Loucy (cell line): ENCODE measurements at regions not wholly inside any gene's neighbourhood (a gene's known extent, or its start where the extent isn't known, plus 50 kb on each side); places are given as distances from the start of the nearest gene placed in this dataset.

Experiments
- H2AFZ ChIP-seq: fragments of 200-600 bp; sonication (generic); 2 replicates; pipeline ENCODE4 v1.6.0; 2016; ENCODE audit warnings: antibody characterized with exemption, mild to moderate bottlenecking, low read length, moderate library complexity
- H3F3A ChIP-seq: fragments of 200-600 bp; 2 replicates; pipeline ENCODE4 v1.6.0; 2016; ENCODE audit warnings: antibody characterized with exemption, low read depth, mild to moderate bottlenecking
- H3K27me3 ChIP-seq: fragments of 200-600 bp; sonication (generic); 2 replicates; pipeline ENCODE4 v1.6.1; 2014; ENCODE audit warnings: low read length, mild to moderate bottlenecking; ENCODE audit not compliant: insufficient read depth, poor library complexity, severe bottlenecking
- H3K36me3 ChIP-seq: fragments of 200-600 bp; sonication (generic); 2 replicates; pipeline ENCODE4 v1.6.1; 2016; ENCODE audit warnings: low read length; ENCODE audit not compliant: insufficient read depth
- H3K4me1 ChIP-seq: fragments of 200-600 bp; sonication (generic); 2 replicates; pipeline ENCODE4 v1.5.1; 2014; ENCODE audit warnings: low read length, mild to moderate bottlenecking; ENCODE audit not compliant: insufficient read depth, poor library complexity, severe bottlenecking
- H3K4me2 ChIP-seq: fragments of 200-600 bp; sonication (generic); 2 replicates; pipeline ENCODE4 v1.6.0; 2014; ENCODE audit warnings: antibody characterized with exemption, low read length, low read depth, mild to moderate bottlenecking; ENCODE audit not compliant: poor library complexity, severe bottlenecking
- H3K4me3 ChIP-seq: fragments of 200-600 bp; sonication (generic); 2 replicates; pipeline ENCODE4 v1.5.1; 2014; ENCODE audit warnings: low read length, mild to moderate bottlenecking, mixed read lengths; ENCODE audit not compliant: poor library complexity, severe bottlenecking
- H3K79me2 ChIP-seq: fragments of 200-600 bp; sonication (generic); 2 replicates; pipeline ENCODE4 v1.6.1; 2014; ENCODE audit warnings: low read length; ENCODE audit not compliant: insufficient read depth
- H3K9ac ChIP-seq: fragments of 200-600 bp; sonication (generic); 2 replicates; pipeline ENCODE4 v1.6.0; 2014; ENCODE audit warnings: mild to moderate bottlenecking, low read depth, low read length, moderate library complexity; ENCODE audit not compliant: poor library complexity, severe bottlenecking
- H3K9me2 ChIP-seq: fragments of 200-600 bp; sonication (generic); replicated peaks from 2 replicates; pipeline ENCODE4 v1.6.1; 2016; ENCODE audit warnings: low read depth, low read length, mixed read lengths
- H3K9me3 ChIP-seq: fragments of 200-600 bp; sonication (generic); 2 replicates; pipeline ENCODE4 v1.6.1; 2014; ENCODE audit warnings: mild to moderate bottlenecking, antibody characterized with exemption, low read length, low read depth; ENCODE audit not compliant: insufficient read depth
- H4K20me1 ChIP-seq: fragments of 200-600 bp; sonication (generic); 2 replicates; pipeline ENCODE4 v1.6.0; 2014; ENCODE audit warnings: antibody characterized with exemption, low read length, mild to moderate bottlenecking; ENCODE audit not compliant: insufficient read depth, poor library complexity, severe bottlenecking
- CTCF ChIP-seq: fragments of 200-600 bp; sonication (generic); conservative IDR thresholded peaks from 2 replicates; pipeline ENCODE4 v1.5.1; 2014; ENCODE audit warnings: mild to moderate bottlenecking, antibody characterized with exemption, low read length
- EZH2phosphoT487 ChIP-seq: fragments of 200-600 bp; IDR thresholded peaks from 2 replicates; pipeline ENCODE4 v1.6.1; 2018; ENCODE audit warnings: antibody characterized with exemption, mild to moderate bottlenecking, moderate library complexity, borderline replicate concordance

- H2AFZ ChIP-seq = no peak overlapping the region
- TF ChIP-seq CTCF = no peak
- no peak for TF ChIP-seq EZH2phosphoT487
- H3K79me2 ChIP-seq = no peaks in the 10 kb centered on the region
- H3K9me3 ChIP-seq = peaks cover 1% of the 10 kb centered on the region; the same call in 1 of the 2 replicates
- no peaks in the 10 kb centered on the region for H3K27me3 ChIP-seq
- H3K4me2 ChIP-seq = no peak overlapping the region
- H3K4me1 ChIP-seq = no peaks in the 10 kb centered on the region
- no peaks in the 10 kb centered on the region for H3K36me3 ChIP-seq
- H3K4me3 ChIP-seq = no peak overlapping the region
- H3K9ac ChIP-seq = no peak overlapping the region
- H3K9me2 ChIP-seq = no peaks in the 10 kb centered on the region
- no peaks in the 10 kb centered on the region for H3F3A ChIP-seq
- no peaks in the 10 kb centered on the region for H4K20me1 ChIP-seq
Measured at GRCh38 chr3:137866001-137866400, 101.9 kb downstream of the SOX14 start.

GRCh38 chr3:137866933-137867332 lies 102.8 kb downstream of the SOX14 start:
- no peaks in the 10 kb centered on the region for H3K9me2 ChIP-seq
- H3K9ac ChIP-seq = no peak overlapping the region
- TF ChIP-seq CTCF (no peak), EZH2phosphoT487 (no peak)
- H3K4me3 ChIP-seq = no peak overlapping the region
- no peaks in the 10 kb centered on the region for H3K79me2 ChIP-seq
- peaks cover 2% of the 10 kb centered on the region; the same call in 1 of the 2 replicates for H3K9me3 ChIP-seq
- H3K4me2 ChIP-seq = no peak overlapping the region
- no peaks in the 10 kb centered on the region for H4K20me1 ChIP-seq
- no peaks in the 10 kb centered on the region for H3K36me3 ChIP-seq
- H3K27me3 ChIP-seq = no peaks in the 10 kb centered on the region
- H3K4me1 ChIP-seq = no peaks in the 10 kb centered on the region
- H2AFZ ChIP-seq = no peak overlapping the region
- no peaks in the 10 kb centered on the region for H3F3A ChIP-seq

GRCh38 chr3:137867611-137868010 lies 103.5 kb downstream of the SOX14 start:
- Histone ChIP-seq H3K4me1 (no peaks in the 10 kb centered on the region), H3K79me2 (no peaks in the 10 kb centered on the region), H3K4me2 (no peak overlapping the region), H3K4me3 (no peak overlapping the region), H3K36me3 (no peaks in the 10 kb centered on the region), H2AFZ (no peak overlapping the region), H4K20me1 (no peaks in the 10 kb centered on the region), H3K9me3 (peaks cover 2% of the 10 kb centered on the region; the same call in 1 of the 2 replicates), H3K9me2 (no peaks in the 10 kb centered on the region), H3K27me3 (no peaks in the 10 kb centered on the region), H3K9ac (no peak overlapping the region), H3F3A (no peaks in the 10 kb centered on the region)
- TF ChIP-seq EZH2phosphoT487 (no peak), CTCF (no peak)
